ENCODE measurements at regions not wholly inside any gene's neighbourhood (a gene's known extent, or its start where the extent isn't known, plus 50 kb on each side); places are given as distances from the start of the nearest gene placed in this dataset.

- TF ChIP-seq ZNF473 (tag by site-specific recombination; IDR thresholded peaks at IDR 0.05): no peak
- TF ChIP-seq SETDB1 (IDR thresholded peaks at IDR 0.05; ENCODE audit: insufficient read length, low read length): peak; percentile 92
- Histone ChIP-seq H3K4me1 (ENCODE audit: control insufficient read depth, insufficient read depth, low read length) (no peaks in the 10 kb centered on the region), H3K36me3 (ENCODE audit: control insufficient read depth in 2 of 2, insufficient read depth in 1 of 2, low read length in 2 of 2) (no peaks in the 10 kb centered on the region), H3K9me3 (ENCODE audit: control insufficient read depth, insufficient read depth, low read depth, low read length) (no peaks in the 10 kb centered on the region; the same call in 1 of the 2 replicates), H3K27ac (ENCODE audit: extremely low read depth, low read depth, low read length) (no peak overlapping the region), H3K4me3 (ENCODE audit: low read depth, low read length) (no peak overlapping the region)
- ChIA-PET CTCF (no interaction called here), POLR2A (no interaction called here)
Observed at GRCh38 chr17:55598495-55598894, 87.2 kb upstream of the SMIM36 start.

GRCh38 chr17:55588446-55589242, 77.4 kb upstream of the SMIM36 start:
- POLR2A ChIA-PET: no interaction called here
- Histone ChIP-seq H3K4me3 (ENCODE audit: low read depth, low read length) (no peak overlapping the region), H3K4me1 (ENCODE audit: control insufficient read depth, insufficient read depth, low read length) (no peaks in the 10 kb centered on the region), H3K27ac (ENCODE audit: extremely low read depth, low read depth, low read length) (no peak overlapping the region), H3K36me3 (ENCODE audit: control insufficient read depth in 2 of 2, insufficient read depth in 1 of 2, low read length in 2 of 2) (no peaks in the 10 kb centered on the region), H3K9me3 (ENCODE audit: control insufficient read depth, insufficient read depth, low read depth, low read length) (no peaks in the 10 kb centered on the region)
- CTCF ChIA-PET: interaction anchor here (0.6 to 1.4 kb wide), 2 partner anchors 40 to 183 kb away, joined by 3 read pairs; no protein-coding TSS in a partner anchor
- TF ChIP-seq REPIN1 (tag by site-specific recombination; IDR thresholded peaks at IDR 0.05; ENCODE audit: low read depth) (no peak), ZNF600 (tag by site-specific recombination; IDR thresholded peaks at IDR 0.05) (no peak), SCRT2 (tag by site-specific recombination; IDR thresholded peaks at IDR 0.05) (no peak), ZNF341 (tag by site-specific recombination; IDR thresholded peaks at IDR 0.05; ENCODE audit: low read depth) (no peak), ZNF354C (tag by site-specific recombination; IDR thresholded peaks at IDR 0.05; ENCODE audit: borderline replicate concordance, low read depth) (no peak), PATZ1 (tag by site-specific recombination; IDR thresholded peaks at IDR 0.05) (no peak), ZNF830 (tag by site-specific recombination; IDR thresholded peaks at IDR 0.05; ENCODE audit: low read depth) (no peak), ZNF791 (tag by site-specific recombination; IDR thresholded peaks at IDR 0.05) (no peak), ZFHX2 (tag by site-specific recombination; conservative IDR thresholded peaks at IDR 0.05) (no peak), SETDB1 (IDR thresholded peaks at IDR 0.05; ENCODE audit: insufficient read length, low read length) (no peak), ZNF146 (tag by site-specific recombination; IDR thresholded peaks at IDR 0.05) (no peak), ZNF785 (tag by site-specific recombination; IDR thresholded peaks at IDR 0.05) (no peak)

- Histone ChIP-seq H3K4me3 (ENCODE audit: low read depth, low read length) (no peak overlapping the region), H3K36me3 (ENCODE audit: control insufficient read depth in 2 of 2, insufficient read depth in 1 of 2, low read length in 2 of 2) (no peaks in the 10 kb centered on the region), H3K9me3 (ENCODE audit: control insufficient read depth, insufficient read depth, low read depth, low read length) (no peaks in the 10 kb centered on the region), H3K4me1 (ENCODE audit: control insufficient read depth, insufficient read depth, low read length) (no peaks in the 10 kb centered on the region), H3K27ac (ENCODE audit: extremely low read depth, low read depth, low read length) (no peak overlapping the region)
- ChIA-PET CTCF (interaction anchor here (1.4 kb wide), 1 partner anchor 39 kb away, joined by 3 read pairs; no protein-coding TSS in a partner anchor), POLR2A (no interaction called here)
- TF ChIP-seq ZNF18 (tag by site-specific recombination; IDR thresholded peaks at IDR 0.05): no peak
- no peak for TF ChIP-seq AEBP2 (tag by site-specific recombination; IDR thresholded peaks at IDR 0.05; ENCODE audit: borderline replicate concordance)
- no peak for TF ChIP-seq ZNF623 (tag by site-specific recombination; IDR thresholded peaks at IDR 0.05)
- no peak for TF ChIP-seq ZBTB8A (tag by site-specific recombination; IDR thresholded peaks at IDR 0.05)
- no peak for TF ChIP-seq ZXDB (tag by site-specific recombination; IDR thresholded peaks at IDR 0.05)
- TF ChIP-seq ZBTB44 (tag by site-specific recombination; IDR thresholded peaks at IDR 0.05): no peak
- TF ChIP-seq ZNF23 (tag by site-specific recombination; IDR thresholded peaks at IDR 0.05; ENCODE audit: borderline replicate concordance): no peak
Observed at GRCh38 chr17:55587608-55588139, 76.4 kb upstream of the SMIM36 start.

Data from HEK293 (cell line).